Astrocyte of the cerebellum (primary cell): ENCODE measurements at regions not wholly inside any gene's neighbourhood (a gene's known extent, or its start where the extent isn't known, plus 50 kb on each side); places are given as distances from the start of the nearest gene placed in this dataset.
A peak's percentile ranks its signal among the peaks of the same experiment; 100 is the strongest.

Experiments used
- DNase-seq: peaks from one replicate; pipeline ENCODE4 v3.0.0-alpha.2; 2011; ENCODE audit warnings: low read depth
- H3K4me3 ChIP-seq: 2 replicates; pipeline ENCODE4 v1.5.1; 2011; ENCODE audit warnings: mild to moderate bottlenecking, low read depth, low read length, moderate library complexity
- in situ Hi-C: cut with HindIII; loops from 2 replicates; pipeline ENCODE4 v1.10.0; 2017; ENCODE audit warnings: low sequenced_read_pairs
- TF ChIP-seq, protein P1 (sequence below): IDR thresholded peaks from 2 replicates; pipeline ENCODE4 v1.5.1; 2012; ENCODE audit warnings: low read length, low read depth, moderate library complexity, mild to moderate bottlenecking; ENCODE audit errors: missing control alignments

DNA sequence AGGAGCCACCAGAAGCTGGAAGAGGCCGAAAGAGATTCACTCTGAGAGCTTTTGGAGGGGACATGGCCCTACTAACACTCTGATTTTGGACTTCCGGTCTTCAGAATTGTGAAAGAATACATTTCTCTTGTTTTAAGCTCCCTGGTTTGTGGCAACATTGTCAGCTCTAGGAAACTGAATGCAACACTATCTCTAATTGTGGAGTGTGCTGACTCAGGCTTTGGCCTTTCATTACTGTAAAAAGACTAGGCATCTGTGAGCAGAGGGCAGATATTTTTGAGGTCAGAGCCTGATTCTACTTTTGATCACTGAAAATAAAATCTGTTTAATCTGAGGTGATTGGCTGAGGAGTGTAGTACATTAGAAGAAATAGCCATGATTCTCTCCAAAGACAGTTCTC, 185.4 kb upstream of the FAM98A start:
- no peak overlapping the region for H3K4me3 ChIP-seq
- TF ChIP-seq, protein P1, sequence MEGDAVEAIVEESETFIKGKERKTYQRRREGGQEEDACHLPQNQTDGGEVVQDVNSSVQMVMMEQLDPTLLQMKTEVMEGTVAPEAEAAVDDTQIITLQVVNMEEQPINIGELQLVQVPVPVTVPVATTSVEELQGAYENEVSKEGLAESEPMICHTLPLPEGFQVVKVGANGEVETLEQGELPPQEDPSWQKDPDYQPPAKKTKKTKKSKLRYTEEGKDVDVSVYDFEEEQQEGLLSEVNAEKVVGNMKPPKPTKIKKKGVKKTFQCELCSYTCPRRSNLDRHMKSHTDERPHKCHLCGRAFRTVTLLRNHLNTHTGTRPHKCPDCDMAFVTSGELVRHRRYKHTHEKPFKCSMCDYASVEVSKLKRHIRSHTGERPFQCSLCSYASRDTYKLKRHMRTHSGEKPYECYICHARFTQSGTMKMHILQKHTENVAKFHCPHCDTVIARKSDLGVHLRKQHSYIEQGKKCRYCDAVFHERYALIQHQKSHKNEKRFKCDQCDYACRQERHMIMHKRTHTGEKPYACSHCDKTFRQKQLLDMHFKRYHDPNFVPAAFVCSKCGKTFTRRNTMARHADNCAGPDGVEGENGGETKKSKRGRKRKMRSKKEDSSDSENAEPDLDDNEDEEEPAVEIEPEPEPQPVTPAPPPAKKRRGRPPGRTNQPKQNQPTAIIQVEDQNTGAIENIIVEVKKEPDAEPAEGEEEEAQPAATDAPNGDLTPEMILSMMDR = no peak
- in situ Hi-C loops = no loop called here
- DNase-seq = no peak

DNA sequence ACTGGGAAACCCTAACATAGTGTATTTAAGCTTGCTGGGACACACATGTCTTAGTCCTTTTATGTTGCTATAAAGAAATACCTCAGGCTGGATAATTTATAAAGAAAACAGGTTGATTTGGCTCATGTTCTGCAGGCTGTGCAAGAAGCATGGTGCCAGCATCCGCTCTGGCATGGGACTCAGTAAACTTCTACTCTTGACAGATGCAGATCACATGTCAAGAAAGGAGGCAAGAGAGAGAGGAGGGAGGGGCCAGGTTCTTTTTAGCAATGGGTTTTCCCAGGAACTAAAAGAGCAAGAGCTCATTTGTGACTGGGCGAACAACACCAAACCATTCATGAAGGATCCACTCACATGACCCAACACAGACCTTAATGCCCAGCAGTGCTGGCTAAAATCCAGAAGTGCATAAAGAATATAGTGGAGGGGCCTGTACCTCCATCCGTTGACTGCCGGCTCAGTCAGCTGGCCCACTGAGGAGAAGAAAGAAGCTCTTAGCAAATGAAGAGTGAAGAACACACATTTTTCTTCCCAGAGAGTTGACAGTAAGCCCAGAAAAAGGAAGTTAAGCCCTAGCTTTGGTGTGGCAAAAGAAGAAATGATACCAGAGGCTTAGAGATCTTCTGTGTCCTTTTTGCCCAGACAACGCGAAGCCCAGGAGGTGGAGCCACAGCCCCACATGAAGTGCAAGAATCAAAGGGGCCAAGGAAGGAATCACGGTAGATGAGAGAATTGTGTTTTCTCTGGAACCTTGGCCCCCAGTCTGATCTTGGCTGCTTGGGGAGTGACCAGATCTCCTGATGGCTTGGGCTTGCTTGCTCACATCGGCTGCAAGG, 183.5 kb upstream of the FAM98A start:
- no peak overlapping the region for H3K4me3 ChIP-seq
- no peak for DNase-seq
- in situ Hi-C loops = no loop called here
- TF ChIP-seq, protein P1 = peak; percentile 10

DNA sequence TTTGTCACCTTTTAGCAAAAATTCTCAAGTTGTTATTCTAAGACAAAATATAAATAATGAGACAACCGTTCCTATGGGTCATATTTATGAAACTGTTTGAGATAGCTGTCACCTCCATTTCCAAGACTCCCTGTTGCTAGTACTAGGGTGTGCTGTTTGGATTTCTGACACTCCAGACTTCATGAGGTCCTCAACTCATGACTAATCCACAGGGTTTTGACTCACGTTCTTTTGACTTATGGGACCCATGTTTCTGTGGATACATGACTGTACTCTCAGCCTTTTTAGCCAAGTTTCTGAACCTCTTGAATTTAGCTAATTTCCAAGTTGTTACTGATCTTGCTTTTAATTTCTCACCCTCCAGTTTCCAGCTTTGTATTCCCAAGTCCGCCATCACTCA, 178.7 kb upstream of the FAM98A start:
- TF ChIP-seq, protein P1 = no peak
- in situ Hi-C loops = no loop called here
- no peak overlapping the region for H3K4me3 ChIP-seq
- no peak for DNase-seq

DNA sequence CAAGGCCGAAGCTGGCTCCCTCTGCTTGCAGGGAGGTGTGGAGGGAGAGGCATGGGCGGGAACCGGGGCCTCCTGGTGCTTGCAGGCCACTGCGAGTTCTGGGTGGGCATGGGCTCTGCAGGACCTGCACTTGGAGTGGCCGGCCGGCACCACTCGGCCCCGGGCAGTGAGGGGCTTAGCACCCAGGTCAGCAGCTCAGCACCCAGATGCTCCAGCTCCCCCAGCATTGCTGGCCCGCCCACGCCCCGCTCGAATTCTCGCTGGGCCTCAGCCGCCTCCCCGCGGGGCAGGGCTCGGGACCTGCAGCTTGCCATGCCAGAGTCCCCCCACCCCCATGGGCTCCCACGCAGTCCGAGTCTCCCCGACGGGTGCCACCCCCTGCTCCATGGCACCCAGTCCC, 176.2 kb upstream of the FAM98A start:
- in situ Hi-C loops = no loop called here
- TF ChIP-seq, protein P1 = no peak
- H3K4me3 ChIP-seq = no peak overlapping the region
- DNase-seq = no peak

DNA sequence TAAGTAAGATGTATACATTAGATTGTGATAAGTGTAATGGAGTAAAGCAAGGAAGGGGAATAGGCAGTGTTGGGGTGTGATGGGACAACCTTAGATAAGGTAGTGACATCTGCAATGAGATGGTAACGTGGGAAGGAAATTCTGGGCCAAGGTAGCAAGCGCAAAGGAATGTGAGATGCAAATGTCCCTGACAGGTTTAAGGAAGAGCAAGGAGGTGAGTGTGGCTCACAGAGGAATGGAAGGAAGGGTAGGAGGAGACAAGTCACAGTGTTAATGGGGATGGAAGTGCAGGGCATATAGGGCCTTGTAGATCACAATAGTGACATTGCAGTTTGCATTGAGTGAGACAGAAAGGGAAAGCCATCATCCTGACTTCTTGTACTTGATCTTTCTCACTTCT, 170.9 kb upstream of the FAM98A start:
- H3K4me3 ChIP-seq = no peak overlapping the region
- no peak for DNase-seq
- TF ChIP-seq, protein P1 = no peak
- in situ Hi-C loops = no loop called here

DNA sequence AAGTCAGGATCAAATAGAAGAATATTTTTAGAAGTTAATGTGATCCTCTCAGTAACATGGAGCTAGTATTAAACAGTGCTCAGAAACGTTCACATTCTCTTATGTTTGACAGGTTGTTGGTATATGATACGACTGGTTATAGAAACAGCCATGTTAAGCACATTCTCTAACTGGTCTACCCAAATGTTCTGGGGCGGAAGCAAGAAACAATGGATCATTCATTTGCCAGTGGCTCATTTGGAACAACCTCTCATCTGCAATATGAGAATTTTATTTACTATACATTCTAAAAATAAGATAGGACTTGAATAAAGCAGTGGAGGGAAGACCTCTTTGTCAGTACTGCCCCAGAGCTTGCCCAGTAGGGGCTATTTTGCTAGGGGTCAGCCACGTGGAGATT, 167.1 kb upstream of the FAM98A start:
- H3K4me3 ChIP-seq = no peak overlapping the region
- in situ Hi-C loops = no loop called here
- TF ChIP-seq, protein P1 = no peak
- no peak for DNase-seq
